ENCODE measurements at regions not wholly inside any gene's neighbourhood (a gene's known extent, or its start where the extent isn't known, plus 50 kb on each side); places are given as distances from the start of the nearest gene placed in this dataset.

DNA sequence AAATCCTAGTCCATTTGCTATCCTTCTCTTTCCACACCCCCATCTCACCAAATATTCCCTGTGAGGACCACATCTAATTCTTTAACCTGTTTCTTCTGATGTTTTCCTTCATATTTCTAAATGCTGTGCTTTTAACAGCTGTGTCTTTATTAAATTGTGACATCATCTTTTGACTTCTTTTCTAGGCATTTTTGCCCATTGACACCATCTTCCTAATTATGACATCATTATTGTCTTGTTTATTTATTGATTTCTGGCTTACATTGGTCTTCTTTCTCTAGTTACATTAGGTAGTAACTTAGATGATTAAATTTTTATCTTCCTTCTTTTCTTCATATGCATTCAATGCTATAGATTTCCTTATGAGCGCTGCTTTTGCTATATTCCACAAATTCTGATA, 175.8 kb upstream of the PDE5A start:
- Histone ChIP-seq H3K4me3 (no peak overlapping the region), H3K36me3 (no peaks in the 10 kb centered on the region), H3K4me1 (peaks cover 0 to 8% (median 0%) of the 10 kb centered on the region in 3 donors), H3K9me3 (peaks cover 0 to 6% (median 0%) of the 10 kb centered on the region in 3 donors), H3K27ac (no peak overlapping the region), H3K27me3 (no peaks in the 10 kb centered on the region)
- ATAC-seq = no peak
- TF ChIP-seq, protein P1, sequence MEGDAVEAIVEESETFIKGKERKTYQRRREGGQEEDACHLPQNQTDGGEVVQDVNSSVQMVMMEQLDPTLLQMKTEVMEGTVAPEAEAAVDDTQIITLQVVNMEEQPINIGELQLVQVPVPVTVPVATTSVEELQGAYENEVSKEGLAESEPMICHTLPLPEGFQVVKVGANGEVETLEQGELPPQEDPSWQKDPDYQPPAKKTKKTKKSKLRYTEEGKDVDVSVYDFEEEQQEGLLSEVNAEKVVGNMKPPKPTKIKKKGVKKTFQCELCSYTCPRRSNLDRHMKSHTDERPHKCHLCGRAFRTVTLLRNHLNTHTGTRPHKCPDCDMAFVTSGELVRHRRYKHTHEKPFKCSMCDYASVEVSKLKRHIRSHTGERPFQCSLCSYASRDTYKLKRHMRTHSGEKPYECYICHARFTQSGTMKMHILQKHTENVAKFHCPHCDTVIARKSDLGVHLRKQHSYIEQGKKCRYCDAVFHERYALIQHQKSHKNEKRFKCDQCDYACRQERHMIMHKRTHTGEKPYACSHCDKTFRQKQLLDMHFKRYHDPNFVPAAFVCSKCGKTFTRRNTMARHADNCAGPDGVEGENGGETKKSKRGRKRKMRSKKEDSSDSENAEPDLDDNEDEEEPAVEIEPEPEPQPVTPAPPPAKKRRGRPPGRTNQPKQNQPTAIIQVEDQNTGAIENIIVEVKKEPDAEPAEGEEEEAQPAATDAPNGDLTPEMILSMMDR (IDR thresholded peaks at IDR 0.05) = no peak
- TF ChIP-seq POLR2AphosphoS5 (IDR thresholded peaks at IDR 0.05) = no peak
- no peak for TF ChIP-seq POLR2A (IDR thresholded peaks at IDR 0.05)
- no peak for TF ChIP-seq EP300 (IDR thresholded peaks at IDR 0.05)
- WGBS, 2 donors (ENCODE audit: low coverage in 1 of 2) = 83 to 100% methylated on average over 1 of the region's 1 CpG

DNA sequence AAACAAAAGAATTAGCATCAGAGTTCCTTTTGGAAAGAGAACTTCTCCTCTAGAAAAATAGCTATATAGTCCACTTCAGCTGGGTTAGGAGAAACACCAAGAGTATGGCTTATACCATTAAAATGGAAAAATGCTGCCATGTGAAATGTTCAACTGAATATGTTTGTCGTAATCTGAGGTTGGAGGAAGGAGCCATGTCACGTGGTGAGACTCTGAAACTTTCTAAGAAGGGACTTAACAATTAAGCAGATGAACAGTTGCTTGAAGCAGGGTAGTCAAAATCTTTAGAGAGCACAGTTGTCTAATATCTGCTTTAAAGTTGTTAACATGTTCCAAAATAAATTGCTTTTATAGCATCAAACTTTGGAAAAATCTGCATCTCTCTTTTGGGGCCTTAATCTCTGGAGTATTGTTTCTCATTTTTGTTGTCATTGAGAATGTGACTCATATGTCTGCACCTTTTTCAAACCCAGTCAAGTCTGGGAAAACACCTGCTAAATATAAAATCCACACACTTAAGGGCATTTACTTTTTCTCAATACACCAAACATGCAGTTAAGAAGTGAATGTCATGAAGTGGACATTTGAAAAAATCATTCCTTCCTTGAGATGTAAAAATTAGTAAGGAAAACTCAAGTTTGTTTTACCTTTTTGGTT, 168.8 kb upstream of the PDE5A start:
- TF ChIP-seq, protein P1 (IDR thresholded peaks at IDR 0.05) = no peak
- TF ChIP-seq EP300 (IDR thresholded peaks at IDR 0.05) (no peak), POLR2AphosphoS5 (IDR thresholded peaks at IDR 0.05) (no peak), POLR2A (IDR thresholded peaks at IDR 0.05) (no peak)
- H3K27me3 ChIP-seq = no peaks in the 10 kb centered on the region
- no peaks in the 10 kb centered on the region for H3K9me3 ChIP-seq
- no peaks in the 10 kb centered on the region for H3K36me3 ChIP-seq
- peaks cover 0 to 14% (median 0%) of the 10 kb centered on the region in 3 donors for H3K4me1 ChIP-seq
- WGBS, 2 donors (ENCODE audit: low coverage in 1 of 2) = 69 to 95% methylated on average over 2 of the region's 2 CpGs
- H3K4me3 ChIP-seq = no peak overlapping the region
- no peak for ATAC-seq
- no peak overlapping the region for H3K27ac ChIP-seq

GRCh38 chr4:119795986-119796578, 167.5 kb upstream of the PDE5A start:
- TF ChIP-seq, protein P1 (IDR thresholded peaks at IDR 0.05) = no peak
- TF ChIP-seq POLR2A (IDR thresholded peaks at IDR 0.05) = no peak
- TF ChIP-seq POLR2AphosphoS5 (IDR thresholded peaks at IDR 0.05) = no peak
- TF ChIP-seq EP300 (IDR thresholded peaks at IDR 0.05) = no peak

GRCh38 chr4:119794681-119795080, 166.1 kb upstream of the PDE5A start:
- H3K9me3 ChIP-seq = no peaks in the 10 kb centered on the region
- TF ChIP-seq, protein P1 (IDR thresholded peaks at IDR 0.05) = no peak
- TF ChIP-seq EP300 (IDR thresholded peaks at IDR 0.05) = no peak
- TF ChIP-seq POLR2A (IDR thresholded peaks at IDR 0.05) = no peak
- no peak for TF ChIP-seq POLR2AphosphoS5 (IDR thresholded peaks at IDR 0.05)
- no peaks in the 10 kb centered on the region for H3K27me3 ChIP-seq
- no peak overlapping the region for H3K4me3 ChIP-seq
- H3K4me1 ChIP-seq = peaks cover 0 to 7% (median 0%) of the 10 kb centered on the region in 3 donors
- no peaks in the 10 kb centered on the region for H3K36me3 ChIP-seq
- WGBS, 2 donors (ENCODE audit: low coverage in 1 of 2) = 81 to 83% methylated on average over 3 to 4 of the region's 4 CpGs
- no peak overlapping the region for H3K27ac ChIP-seq
- no peak for ATAC-seq

More at GRCh38 chr4:119795986-119796578, 167.5 kb upstream of the PDE5A start:
- no peak for ATAC-seq
- WGBS, 2 donors (ENCODE audit: low coverage in 1 of 2) = 77 to 100% methylated on average over 2 to 3 of the region's 3 CpGs
- Histone ChIP-seq H3K9me3 (no peaks in the 10 kb centered on the region), H3K4me1 (peaks cover 0 to 14% (median 0%) of the 10 kb centered on the region in 3 donors), H3K27me3 (no peaks in the 10 kb centered on the region), H3K4me3 (no peak overlapping the region), H3K27ac (no peak overlapping the region), H3K36me3 (no peaks in the 10 kb centered on the region)

GRCh38 chr4:119794113-119794512, 165.5 kb upstream of the PDE5A start:
- H3K4me1 ChIP-seq = peaks cover 0 to 7% (median 0%) of the 10 kb centered on the region in 3 donors
- H3K27me3 ChIP-seq = no peaks in the 10 kb centered on the region
- no peak for ATAC-seq
- H3K36me3 ChIP-seq = no peaks in the 10 kb centered on the region
- no peak overlapping the region for H3K27ac ChIP-seq
- H3K9me3 ChIP-seq = no peaks in the 10 kb centered on the region
- TF ChIP-seq POLR2AphosphoS5 (IDR thresholded peaks at IDR 0.05) (no peak), POLR2A (IDR thresholded peaks at IDR 0.05) (no peak), EP300 (IDR thresholded peaks at IDR 0.05) (no peak)
- TF ChIP-seq, protein P1 (IDR thresholded peaks at IDR 0.05) = no peak
- WGBS, 2 donors (ENCODE audit: low coverage in 1 of 2) = 90 to 100% methylated on average over 2 to 4 of the region's 4 CpGs
- H3K4me3 ChIP-seq = no peak overlapping the region

Measured in gastroesophageal sphincter (tissue), 4 donors.